ENCODE measurements at regions not wholly inside any gene's neighbourhood (a gene's known extent, or its start where the extent isn't known, plus 50 kb on each side); places are given as distances from the start of the nearest gene placed in this dataset.

GRCh38 chr15:56783857-56784661 is 50.8 kb upstream of the ZNF280D start:
- Histone ChIP-seq H3K27ac (no peak overlapping the region), H3K4me3 (no peak overlapping the region), H3K4me1 (replicated peaks in 1 of 2) (no peaks in the 10 kb centered on the region)
- in situ Hi-C loops (cut with MboI; ENCODE audit: low pct_unique_long_range_greater_than_20kb in 2 of 9, low sequenced_read_pairs in 9 of 9, unreplicated experiment in 9 of 9), result no loop called here
- no peak for ATAC-seq (replicated peaks in 6 of 8)
- 72 to 100% (median 88%) methylated on average over 2 to 5 of the region's 5 CpGs; no CpG with 5 or more reads in 1 of the 10 experiments for WGBS, 10 experiments

- WGBS, 10 experiments, result 80 to 93% (median 88%) methylated on average over 4 to 7 of the region's 7 CpGs; no CpG with 5 or more reads in 2 of the 10 experiments
- in situ Hi-C loops (cut with MboI; ENCODE audit: low pct_unique_long_range_greater_than_20kb in 2 of 9, low sequenced_read_pairs in 9 of 9, unreplicated experiment in 9 of 9), result no loop called here
- ATAC-seq (replicated peaks in 6 of 8), result peak in 6 of 8 experiments; percentile 26 to 97 (median 43)
Observed at GRCh38 chr15:56783156-56783856, 50.0 kb upstream of the ZNF280D start.

More at GRCh38 chr15:56783156-56783856, 50.0 kb upstream of the ZNF280D start:
- no peak overlapping the region for H3K4me3 ChIP-seq
- H3K27ac ChIP-seq, result no peak overlapping the region
- H3K4me1 ChIP-seq (replicated peaks in 1 of 2), result no peaks in the 10 kb centered on the region
